ENCODE measurements at regions not wholly inside any gene's neighbourhood (a gene's known extent, or its start where the extent isn't known, plus 50 kb on each side); places are given as distances from the start of the nearest gene placed in this dataset.

DNA sequence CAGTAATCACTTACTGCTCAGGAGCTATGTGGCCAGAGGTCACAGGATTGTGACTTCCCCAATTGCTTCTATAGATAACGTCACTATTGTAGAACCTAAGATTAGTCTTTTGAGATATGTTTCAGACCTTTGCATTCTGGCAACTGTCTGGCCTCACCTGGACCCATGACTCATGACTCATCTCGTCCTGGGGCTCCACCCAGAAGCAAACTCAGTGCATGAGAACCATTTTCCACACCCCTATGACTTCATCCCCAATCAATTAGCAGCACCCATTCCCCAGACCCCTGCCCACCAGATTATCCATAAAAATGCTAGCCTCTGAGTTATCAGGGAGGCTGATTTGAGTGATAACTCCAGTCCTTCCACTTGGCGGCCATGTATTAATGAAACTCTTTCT lies 186.9 kb downstream of the EMP1 start:
- no peak for DNase-seq (ENCODE audit: low spot score)

GRCh38 chr12:13380297-13380696 lies 183.8 kb downstream of the EMP1 start:
- DNase-seq (ENCODE audit: low spot score) = no peak

DNA sequence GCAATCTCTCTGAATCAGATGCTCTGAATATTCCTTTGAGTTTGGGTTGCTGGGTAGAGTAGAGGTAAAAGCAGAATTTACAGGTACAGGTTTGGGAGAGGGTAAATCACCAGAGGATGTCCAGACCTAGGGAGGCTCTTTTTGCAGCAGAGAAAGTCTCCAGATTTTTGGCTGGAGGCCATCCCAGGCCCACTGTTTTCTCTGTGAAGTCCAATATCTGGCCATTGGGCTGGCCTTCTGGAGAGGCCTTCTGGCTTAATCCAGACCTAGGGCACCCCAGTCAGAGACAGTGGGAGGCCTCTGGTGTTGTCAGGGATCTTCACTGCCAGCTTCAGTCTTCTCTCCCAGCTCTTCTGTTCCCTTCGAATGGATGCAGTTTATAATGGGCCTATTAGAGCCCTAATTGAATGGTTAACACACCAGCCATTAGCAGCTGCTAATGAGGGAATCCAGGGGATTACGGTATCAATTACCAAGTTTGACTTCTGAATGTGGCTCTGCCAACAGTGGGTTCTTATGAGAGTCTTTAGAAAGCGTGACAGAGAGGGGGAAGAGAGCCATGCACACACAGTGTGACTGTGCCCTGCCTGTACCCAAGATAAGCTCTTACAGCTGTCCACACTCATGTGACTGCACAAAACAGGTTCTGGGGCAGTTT lies 183.1 kb downstream of the EMP1 start:
- DNase-seq (ENCODE audit: low spot score) = no peak

- no peak for DNase-seq (ENCODE audit: low spot score)
Observed at GRCh38 chr12:13377698-13378097, 181.2 kb downstream of the EMP1 start.

- DNase-seq (ENCODE audit: low spot score) = no peak
Observed at GRCh38 chr12:13376610-13377373, 180.3 kb downstream of the EMP1 start.

DNA sequence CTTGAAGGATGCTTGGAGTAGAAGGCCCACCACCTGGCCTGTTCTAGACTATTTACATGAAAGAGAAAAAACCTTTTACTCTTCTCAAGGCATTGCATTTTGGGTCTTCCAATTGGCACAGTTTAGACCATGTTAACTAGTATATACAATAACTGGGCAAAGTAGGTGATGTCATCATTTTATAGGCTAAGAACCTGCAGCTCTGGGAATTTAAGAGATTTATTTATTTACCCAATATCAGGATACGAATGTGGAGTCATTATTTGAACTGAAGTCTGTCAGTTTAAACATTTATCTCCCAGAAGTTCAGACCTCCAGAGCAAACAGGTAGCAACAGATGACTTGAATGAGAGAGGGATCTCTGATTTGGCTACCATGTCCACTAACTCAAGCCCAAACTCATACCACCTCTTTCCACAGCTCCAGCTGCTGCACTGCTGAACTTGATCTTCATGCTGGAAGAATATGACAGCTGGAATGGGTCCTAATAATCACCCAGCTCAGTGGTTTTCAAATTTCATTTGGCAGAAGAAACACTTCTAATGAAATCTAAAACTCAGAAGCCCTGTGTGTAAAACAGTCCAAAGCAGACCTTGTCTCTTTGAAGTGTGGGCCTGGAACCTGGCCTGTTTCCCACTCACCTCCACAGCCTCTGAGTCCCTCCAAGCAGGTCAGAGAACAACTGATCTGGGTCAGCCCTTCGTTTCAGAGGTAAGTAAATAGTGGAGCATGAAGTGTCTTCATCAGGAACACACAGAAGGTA lies 179.2 kb downstream of the EMP1 start:
- no peak for DNase-seq (ENCODE audit: low spot score)

GRCh38 chr12:13374793-13375192 lies 178.3 kb downstream of the EMP1 start:
- no peak for DNase-seq (ENCODE audit: low spot score)

- no peak for DNase-seq (ENCODE audit: low spot score)
Observed at GRCh38 chr12:13373803-13374202, 177.3 kb downstream of the EMP1 start.

DNA sequence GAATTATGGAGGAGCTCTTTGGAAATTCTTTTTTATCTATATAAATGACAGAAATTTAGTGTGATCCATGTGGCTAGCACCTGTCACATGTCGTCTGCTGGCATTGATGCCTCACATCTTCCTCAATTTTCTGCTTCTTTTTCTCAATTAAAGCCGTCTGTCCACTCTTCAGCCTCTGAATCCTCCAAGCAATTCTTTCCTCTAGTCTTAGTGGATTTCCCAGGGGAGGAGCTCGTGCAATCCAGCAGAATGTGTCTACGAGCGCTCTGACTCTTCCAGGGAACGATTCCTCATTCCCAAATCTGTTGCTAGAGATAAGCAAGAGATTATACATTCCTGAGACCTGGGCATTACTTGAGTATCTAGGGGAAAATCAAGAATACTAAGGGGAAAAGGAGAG lies 176.6 kb downstream of the EMP1 start:
- DNase-seq (ENCODE audit: low spot score) = no peak

GRCh38 chr12:13372386-13372785 lies 175.9 kb downstream of the EMP1 start:
- DNase-seq (ENCODE audit: low spot score) = no peak

DNA sequence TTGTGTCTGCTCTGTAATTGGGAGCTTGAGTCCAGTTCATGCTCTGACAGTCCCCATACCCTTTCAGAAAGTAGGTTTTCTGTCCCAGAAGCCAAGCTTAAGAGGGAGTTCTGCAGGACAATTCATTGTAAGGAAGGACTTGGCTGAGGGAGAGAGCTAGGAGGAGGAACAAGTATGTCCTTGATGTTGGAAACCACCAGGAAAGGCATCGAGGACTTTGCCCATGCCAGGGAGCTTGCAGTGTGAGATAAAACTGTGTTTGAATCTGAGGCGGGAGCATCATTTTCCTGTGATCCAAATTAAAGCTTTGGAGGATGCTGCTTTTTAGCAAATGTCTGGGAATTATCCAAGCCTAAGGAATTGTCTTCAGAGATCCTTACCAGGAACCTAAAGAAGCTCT lies 175.3 kb downstream of the EMP1 start:
- DNase-seq (ENCODE audit: low spot score) = no peak

- DNase-seq (ENCODE audit: low spot score) = no peak
Observed at GRCh38 chr12:13371367-13371766, 174.8 kb downstream of the EMP1 start.

- no peak for DNase-seq (ENCODE audit: low spot score)
Observed at GRCh38 chr12:13369474-13370056, 173.0 kb downstream of the EMP1 start.

DNA sequence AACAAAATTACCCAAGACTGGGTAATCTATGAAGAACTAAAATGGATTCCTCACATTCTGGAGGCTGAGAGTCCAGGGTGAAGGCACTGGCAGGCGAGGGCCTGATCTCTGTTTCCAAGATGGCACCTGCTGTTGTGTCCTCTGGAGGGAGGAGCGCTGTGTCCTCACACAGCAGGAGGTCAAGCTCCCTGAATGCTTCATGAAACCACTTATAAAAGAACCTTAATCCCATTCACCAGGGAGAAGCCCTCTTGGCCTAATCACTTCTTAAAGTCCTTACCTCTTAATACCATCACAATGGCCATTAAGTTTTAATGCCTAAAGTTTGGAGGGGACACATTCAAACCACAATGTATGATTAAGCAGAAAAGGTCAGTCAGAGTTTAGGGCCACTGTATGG lies 172.4 kb downstream of the EMP1 start:
- DNase-seq (ENCODE audit: low spot score) = no peak

DNA sequence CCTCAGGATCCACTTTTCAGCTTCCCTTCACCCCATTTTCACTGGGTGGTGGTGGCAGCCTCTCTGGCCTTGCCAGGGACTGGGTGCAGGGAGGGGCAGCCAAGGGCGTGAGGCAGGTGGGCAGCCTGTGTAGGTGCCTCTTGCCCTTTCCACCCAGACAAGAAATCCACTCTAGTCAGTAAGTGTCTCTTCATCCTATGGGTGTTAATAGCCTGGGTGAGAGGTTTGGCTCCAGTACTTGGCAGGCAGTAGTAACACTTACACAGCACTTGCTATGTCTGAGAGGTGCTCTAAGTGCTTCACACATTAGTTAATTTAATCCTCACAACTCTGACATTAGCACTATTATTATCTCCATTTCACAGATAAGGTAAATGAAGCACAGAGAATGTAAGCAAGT lies 171.9 kb downstream of the EMP1 start:
- DNase-seq (ENCODE audit: low spot score) = no peak

DNA sequence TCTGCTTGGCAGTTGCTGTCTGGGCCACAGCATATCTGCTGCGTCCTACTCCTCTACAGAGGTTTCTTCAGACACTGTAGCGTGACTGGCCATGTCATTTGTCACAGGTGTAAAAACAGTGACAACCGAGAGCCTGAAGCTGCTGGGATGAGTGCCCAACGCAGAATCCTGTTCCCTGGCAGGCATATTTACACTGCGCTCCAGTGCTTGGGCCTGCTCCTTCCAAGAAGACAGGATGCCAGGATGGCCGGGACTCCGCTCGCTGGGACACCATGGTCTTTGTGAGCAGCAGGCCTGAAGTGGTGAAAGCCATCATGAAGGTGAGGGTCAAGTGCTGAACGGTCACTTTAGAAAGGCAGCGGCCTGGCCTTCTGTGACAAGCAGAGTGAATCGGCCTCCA lies 171.4 kb downstream of the EMP1 start:
- DNase-seq (ENCODE audit: low spot score) = no peak

DNA sequence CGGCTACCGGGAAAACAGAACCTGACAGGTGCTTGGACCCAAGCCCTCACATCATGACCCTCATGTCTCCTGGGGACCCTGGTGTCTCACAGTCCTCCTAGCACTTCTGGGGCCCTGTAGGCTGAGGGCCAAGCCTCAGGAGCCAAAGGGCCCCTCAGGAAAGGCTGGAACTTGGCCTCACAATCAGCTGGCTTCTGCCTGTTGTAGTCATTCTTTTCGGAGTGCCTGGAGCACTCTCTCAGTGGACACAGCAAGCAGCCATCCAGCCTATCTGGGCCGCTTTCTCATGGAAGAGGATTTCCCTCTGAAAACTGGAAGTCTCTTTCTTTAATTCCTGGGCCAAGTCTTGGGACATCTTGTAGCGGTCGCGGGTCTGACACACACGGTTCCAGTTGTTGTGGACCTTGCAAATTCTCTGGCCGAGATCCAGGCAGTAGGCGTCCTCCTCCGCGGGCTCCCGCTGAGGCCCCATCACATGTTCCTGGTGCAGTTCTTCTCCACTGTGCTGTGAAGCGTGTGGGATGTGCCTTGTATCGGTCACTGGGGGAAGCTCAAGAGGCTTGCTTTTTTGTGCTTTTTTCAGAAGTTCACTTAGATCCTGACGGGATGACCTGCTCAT lies 169.3 kb downstream of the EMP1 start:
- DNase-seq (ENCODE audit: low spot score) = no peak

DNA sequence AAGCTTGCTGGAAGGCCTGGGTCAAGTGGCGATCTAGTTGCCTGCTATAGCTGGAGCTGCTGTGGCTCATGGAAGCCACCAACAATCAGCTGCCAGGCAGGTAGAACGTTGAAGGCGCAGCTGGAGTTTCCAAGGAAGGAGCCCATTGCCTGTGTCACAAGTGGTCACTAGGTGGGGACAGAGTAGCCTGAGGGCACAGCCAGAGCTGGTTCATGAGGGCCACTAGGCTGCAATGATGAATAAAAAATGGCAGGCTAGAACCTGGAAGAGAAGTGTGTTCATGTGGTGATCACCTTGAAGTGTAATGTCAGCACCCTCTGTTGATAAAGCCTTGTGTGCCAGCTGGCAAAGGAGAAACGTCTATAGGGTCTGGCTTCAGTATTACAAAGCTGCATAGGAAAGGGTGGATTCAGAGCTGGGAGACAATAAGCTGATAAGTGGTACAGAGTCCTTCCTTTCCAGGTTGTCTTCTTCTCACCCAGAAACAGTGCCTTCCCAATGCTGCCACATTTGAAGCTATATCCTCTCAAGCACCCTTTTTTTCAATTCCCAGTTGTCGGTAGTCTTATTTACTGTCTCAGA lies 165.8 kb downstream of the EMP1 start:
- peak; percentile 80 for DNase-seq (ENCODE audit: low spot score)

GRCh38 chr12:13359636-13360035 lies 163.1 kb downstream of the EMP1 start:
- no peak for DNase-seq (ENCODE audit: low spot score)

DNA sequence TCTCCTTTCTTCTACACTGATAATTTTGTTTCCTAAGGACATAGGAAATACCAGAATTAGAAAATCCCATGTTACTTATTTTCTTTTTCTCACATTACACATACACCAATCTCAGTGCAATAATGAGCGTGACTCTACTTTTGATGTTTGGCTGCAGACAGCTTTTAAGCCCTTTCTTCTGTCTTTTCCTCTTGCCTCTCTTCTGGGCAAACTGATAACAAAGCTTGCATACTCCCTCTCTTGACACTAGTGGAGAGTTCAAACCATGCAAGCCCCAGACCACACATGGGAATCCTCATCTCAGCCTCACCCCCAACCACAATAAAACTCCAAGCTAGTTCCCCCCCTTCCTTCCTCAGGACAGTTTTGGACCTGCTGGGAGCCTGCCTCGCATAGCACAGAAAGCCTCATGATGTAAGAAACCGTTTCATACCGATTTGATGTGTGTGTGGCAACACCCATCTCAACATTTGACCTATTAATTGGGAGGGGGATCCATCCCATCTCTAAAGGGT lies 161.9 kb downstream of the EMP1 start:
- DNase-seq (ENCODE audit: low spot score) = no peak

DNA sequence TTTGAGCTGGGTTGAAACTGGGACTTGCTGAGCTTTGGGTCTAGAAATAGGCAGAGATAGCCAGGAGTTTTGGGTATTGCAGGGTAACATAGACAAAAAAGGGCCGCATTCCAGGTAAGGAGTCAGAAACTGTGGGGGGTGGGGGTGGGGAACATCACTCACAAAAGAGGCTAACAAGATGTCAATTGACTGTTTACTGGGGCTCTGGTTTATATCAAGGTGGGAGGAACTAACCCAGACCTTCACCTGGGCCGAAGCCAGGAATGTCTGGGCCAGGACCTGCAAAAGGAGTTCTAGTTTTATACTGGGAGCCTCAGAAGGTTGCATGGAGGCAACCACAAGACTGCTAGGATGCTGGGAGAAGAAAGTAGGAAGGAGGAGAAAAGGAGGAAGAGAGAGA lies 154.4 kb downstream of the EMP1 start:
- no peak for DNase-seq (ENCODE audit: low spot score)

- no peak for DNase-seq (ENCODE audit: low spot score)
Observed at GRCh38 chr12:13350381-13350780, 153.9 kb downstream of the EMP1 start.

Data from H4 (cell line).